ENCODE measurements at regions not wholly inside any gene's neighbourhood (a gene's known extent, or its start where the extent isn't known, plus 50 kb on each side); places are given as distances from the start of the nearest gene placed in this dataset.
"Not testable (repeated sequence)": the region's sequence is repeated elsewhere in the genome, so short reads cannot be mapped to it uniquely, and the experiment has no call there.

- Histone ChIP-seq H3K4me1 (ENCODE audit: low read length) (no peaks in the 10 kb centered on the region), H3K79me2 (ENCODE audit: low read length) (no peaks in the 10 kb centered on the region), H3K9ac (ENCODE audit: low read length) (no peak overlapping the region), H2AFZ (ENCODE audit: low read length) (no peak overlapping the region), H3K27ac (ENCODE audit: low read length) (no peak overlapping the region), H3K27me3 (ENCODE audit: low read length) (no peaks in the 10 kb centered on the region), H4K20me1 (ENCODE audit: insufficient read depth, low read depth, low read length) (no peaks in the 10 kb centered on the region), H3K4me3 (ENCODE audit: low read length) (no peak overlapping the region), H3K36me3 (ENCODE audit: insufficient read depth, low read length) (no peaks in the 10 kb centered on the region), H3K9me2 (replicated peaks; ENCODE audit: insufficient read depth, low read length) (no peaks in the 10 kb centered on the region), H3K4me2 (ENCODE audit: low read depth, low read length, poor library complexity, severe bottlenecking) (no peak overlapping the region), H3K9me3 (ENCODE audit: low read length) (no peaks in the 10 kb centered on the region)
- DNase-seq: no peak
Observed at GRCh38 chr13:78060966-78061365, 142.3 kb upstream of the EDNRB start.

DNA sequence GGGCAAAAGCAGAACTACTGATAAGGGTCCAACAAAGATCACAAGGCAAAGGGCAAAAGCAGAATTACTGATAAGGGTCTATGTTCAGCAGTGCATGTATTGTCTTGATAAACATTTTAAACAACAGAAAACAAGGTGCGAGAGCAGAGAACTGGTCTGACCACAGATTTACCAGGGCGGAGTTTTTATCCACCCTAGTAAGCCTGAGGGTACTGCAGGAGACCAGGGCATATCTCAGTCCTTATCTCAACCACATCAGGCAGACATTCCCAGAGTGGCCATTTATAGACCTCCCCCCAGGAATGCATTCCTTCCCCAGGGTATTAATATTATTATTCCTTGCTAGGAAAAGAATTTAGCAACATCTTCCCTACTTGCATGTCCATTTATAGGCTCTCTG is 138.2 kb upstream of the EDNRB start:
- H3K9ac ChIP-seq (ENCODE audit: low read length); H3K27ac ChIP-seq (ENCODE audit: low read length); H3K27me3 ChIP-seq (ENCODE audit: low read length); H3K4me3 ChIP-seq (ENCODE audit: low read length); H3K4me1 ChIP-seq (ENCODE audit: low read length); H3K79me2 ChIP-seq (ENCODE audit: low read length); H2AFZ ChIP-seq (ENCODE audit: low read length); H4K20me1 ChIP-seq (ENCODE audit: insufficient read depth, low read depth, low read length); H3K36me3 ChIP-seq (ENCODE audit: insufficient read depth, low read length); DNase-seq; H3K9me3 ChIP-seq (ENCODE audit: low read length); H3K4me2 ChIP-seq (ENCODE audit: low read depth, low read length, poor library complexity, severe bottlenecking); H3K9me2 ChIP-seq (replicated peaks; ENCODE audit: insufficient read depth, low read length): not testable (repeated sequence)

DNA sequence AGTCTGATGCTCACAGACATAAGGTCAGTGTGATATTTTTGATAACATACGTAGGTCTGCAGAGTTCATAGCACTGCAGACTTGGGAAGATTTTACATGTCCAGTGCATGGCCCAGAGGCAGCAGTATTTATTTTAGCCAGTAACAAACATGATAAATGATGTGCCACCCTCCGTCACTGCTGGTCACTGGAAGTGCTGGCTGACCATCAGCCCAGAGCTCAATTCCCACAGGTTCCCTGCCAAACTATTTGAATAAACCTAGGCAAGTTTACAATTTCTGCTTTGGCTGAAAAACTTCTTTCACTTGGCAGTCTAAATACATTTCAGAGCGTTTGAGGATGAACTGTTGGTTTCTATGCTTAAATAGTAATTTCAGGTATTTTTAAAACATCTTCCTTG is 135.5 kb upstream of the EDNRB start:
- Histone ChIP-seq H2AFZ (ENCODE audit: low read length) (no peak overlapping the region), H4K20me1 (ENCODE audit: insufficient read depth, low read depth, low read length) (no peaks in the 10 kb centered on the region), H3K4me3 (ENCODE audit: low read length) (no peak overlapping the region), H3K27ac (ENCODE audit: low read length) (no peak overlapping the region), H3K79me2 (ENCODE audit: low read length) (no peaks in the 10 kb centered on the region), H3K4me2 (ENCODE audit: low read depth, low read length, poor library complexity, severe bottlenecking) (no peak overlapping the region), H3K4me1 (ENCODE audit: low read length) (no peaks in the 10 kb centered on the region), H3K9ac (ENCODE audit: low read length) (no peak overlapping the region), H3K36me3 (ENCODE audit: insufficient read depth, low read length) (no peaks in the 10 kb centered on the region), H3K9me3 (ENCODE audit: low read length) (no peaks in the 10 kb centered on the region), H3K27me3 (ENCODE audit: low read length) (no peaks in the 10 kb centered on the region), H3K9me2 (replicated peaks; ENCODE audit: insufficient read depth, low read length) (no peaks in the 10 kb centered on the region; the same call in 1 of the 2 replicates)
- no peak for DNase-seq

DNA sequence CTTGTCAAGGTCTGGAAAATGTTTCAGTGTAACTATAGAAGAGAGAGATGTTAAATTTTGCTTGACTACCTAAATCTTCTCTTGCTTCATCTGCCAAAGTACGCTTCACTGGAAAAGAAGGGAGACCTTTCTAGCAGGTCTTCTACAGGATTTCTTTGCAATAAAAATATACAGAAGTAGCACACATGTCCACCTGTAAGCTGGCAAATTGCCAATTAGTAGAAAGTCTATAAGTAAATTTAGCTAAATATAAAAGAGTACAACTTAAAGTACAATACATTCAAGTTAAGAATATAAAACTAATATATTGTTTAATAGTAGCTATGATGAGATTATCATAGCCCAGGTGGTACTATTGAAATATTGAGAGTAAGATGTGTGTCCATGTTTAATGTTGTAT is 128.5 kb upstream of the EDNRB start:
- H3K27ac ChIP-seq (ENCODE audit: low read length): no peak overlapping the region
- no peaks in the 10 kb centered on the region for H3K79me2 ChIP-seq (ENCODE audit: low read length)
- H3K9ac ChIP-seq (ENCODE audit: low read length): no peak overlapping the region
- H4K20me1 ChIP-seq (ENCODE audit: insufficient read depth, low read depth, low read length): no peaks in the 10 kb centered on the region
- no peaks in the 10 kb centered on the region for H3K36me3 ChIP-seq (ENCODE audit: insufficient read depth, low read length)
- no peaks in the 10 kb centered on the region for H3K9me3 ChIP-seq (ENCODE audit: low read length)
- H3K4me2 ChIP-seq (ENCODE audit: low read depth, low read length, poor library complexity, severe bottlenecking): no peak overlapping the region
- no peaks in the 10 kb centered on the region; the same call in 1 of the 2 replicates for H3K9me2 ChIP-seq (replicated peaks; ENCODE audit: insufficient read depth, low read length)
- H3K4me3 ChIP-seq (ENCODE audit: low read length): no peak overlapping the region
- no peak for DNase-seq
- H3K4me1 ChIP-seq (ENCODE audit: low read length): no peaks in the 10 kb centered on the region
- no peak overlapping the region for H2AFZ ChIP-seq (ENCODE audit: low read length)
- no peaks in the 10 kb centered on the region for H3K27me3 ChIP-seq (ENCODE audit: low read length)

DNA sequence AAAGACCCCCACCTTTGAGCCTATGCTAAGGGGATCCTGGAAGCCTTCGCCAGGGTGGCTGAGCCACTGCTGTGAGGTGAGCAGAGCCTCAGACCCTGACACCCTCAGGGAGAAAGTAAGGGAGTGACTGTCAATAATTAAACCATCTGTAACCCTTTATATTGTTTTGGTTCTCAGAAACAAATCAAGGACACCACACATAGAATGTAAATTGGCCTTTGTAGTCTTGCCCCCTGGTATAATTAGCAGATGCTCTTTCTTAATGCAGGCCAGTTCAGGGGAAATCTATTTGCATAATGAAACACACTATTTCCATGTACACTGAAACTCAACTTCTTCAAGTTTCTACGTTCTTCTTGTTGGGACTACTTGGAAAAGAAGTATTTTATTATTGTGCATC is 127.7 kb upstream of the EDNRB start:
- H3K27ac ChIP-seq (ENCODE audit: low read length): no peak overlapping the region
- H4K20me1 ChIP-seq (ENCODE audit: insufficient read depth, low read depth, low read length): no peaks in the 10 kb centered on the region

DNA sequence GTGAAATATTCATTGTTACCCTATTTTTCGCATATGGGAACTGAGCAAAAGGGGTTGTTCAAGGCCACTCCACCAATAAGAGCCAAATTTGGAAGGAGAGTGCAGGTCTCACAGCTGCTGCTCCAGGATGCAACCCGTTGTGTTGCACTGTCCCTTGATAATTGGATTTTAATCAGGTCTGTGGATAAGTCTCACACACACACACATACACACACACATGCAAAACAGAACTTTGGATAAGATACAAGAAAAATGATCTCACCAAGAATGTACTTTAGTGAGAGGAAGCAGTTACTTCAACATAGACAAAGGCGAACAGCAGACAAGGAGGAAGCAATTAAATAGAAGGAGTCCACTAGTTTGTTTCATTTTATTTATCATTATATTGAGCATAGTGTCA is 127.3 kb upstream of the EDNRB start:
- Histone ChIP-seq H3K27me3 (ENCODE audit: low read length) (no peaks in the 10 kb centered on the region), H3K79me2 (ENCODE audit: low read length) (no peaks in the 10 kb centered on the region)
- no peak for DNase-seq

More for the DNA sequence above, 127.7 kb upstream of the EDNRB start:
- Histone ChIP-seq H3K4me1 (ENCODE audit: low read length) (no peaks in the 10 kb centered on the region), H3K9me3 (ENCODE audit: low read length) (no peaks in the 10 kb centered on the region), H3K4me2 (ENCODE audit: low read depth, low read length, poor library complexity, severe bottlenecking) (no peak overlapping the region), H3K9ac (ENCODE audit: low read length) (no peak overlapping the region), H3K9me2 (replicated peaks; ENCODE audit: insufficient read depth, low read length) (no peaks in the 10 kb centered on the region), H3K36me3 (ENCODE audit: insufficient read depth, low read length) (no peaks in the 10 kb centered on the region), H3K79me2 (ENCODE audit: low read length) (no peaks in the 10 kb centered on the region), H3K4me3 (ENCODE audit: low read length) (no peak overlapping the region), H3K27me3 (ENCODE audit: low read length) (no peaks in the 10 kb centered on the region), H2AFZ (ENCODE audit: low read length) (no peak overlapping the region)
- DNase-seq: no peak

DNA sequence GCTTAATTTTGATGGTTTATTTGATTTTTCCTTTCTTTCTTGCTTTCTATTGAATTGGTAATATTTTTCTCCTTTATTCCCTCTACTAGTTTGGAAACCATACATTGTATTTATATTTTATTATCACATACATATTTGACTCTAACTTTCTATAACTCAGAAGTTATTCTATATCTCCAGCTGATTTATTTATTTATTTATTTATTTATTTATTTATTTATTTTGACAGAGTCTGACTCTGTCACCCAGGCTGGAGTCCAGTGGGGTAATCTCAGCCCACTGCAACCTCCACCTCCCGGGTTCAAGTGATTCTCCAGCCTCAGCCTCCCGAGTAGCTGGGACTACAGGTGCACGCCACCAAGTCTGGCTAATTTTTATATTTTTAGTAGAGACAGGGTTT is 122.7 kb upstream of the EDNRB start:
- H3K9ac ChIP-seq (ENCODE audit: low read length); H3K79me2 ChIP-seq (ENCODE audit: low read length); H3K9me3 ChIP-seq (ENCODE audit: low read length); DNase-seq; H3K4me1 ChIP-seq (ENCODE audit: low read length); H3K27ac ChIP-seq (ENCODE audit: low read length); H2AFZ ChIP-seq (ENCODE audit: low read length); H3K4me2 ChIP-seq (ENCODE audit: low read depth, low read length, poor library complexity, severe bottlenecking); H3K27me3 ChIP-seq (ENCODE audit: low read length); H3K4me3 ChIP-seq (ENCODE audit: low read length); H3K9me2 ChIP-seq (replicated peaks; ENCODE audit: insufficient read depth, low read length); H4K20me1 ChIP-seq (ENCODE audit: insufficient read depth, low read depth, low read length); H3K36me3 ChIP-seq (ENCODE audit: insufficient read depth, low read length): not testable (repeated sequence)

More for the DNA sequence above, 127.3 kb upstream of the EDNRB start:
- Histone ChIP-seq H3K4me3 (ENCODE audit: low read length) (no peak overlapping the region), H2AFZ (ENCODE audit: low read length) (no peak overlapping the region), H3K9me3 (ENCODE audit: low read length) (no peaks in the 10 kb centered on the region), H3K9ac (ENCODE audit: low read length) (no peak overlapping the region), H4K20me1 (ENCODE audit: insufficient read depth, low read depth, low read length) (no peaks in the 10 kb centered on the region), H3K4me2 (ENCODE audit: low read depth, low read length, poor library complexity, severe bottlenecking) (no peak overlapping the region), H3K9me2 (replicated peaks; ENCODE audit: insufficient read depth, low read length) (no peaks in the 10 kb centered on the region), H3K36me3 (ENCODE audit: insufficient read depth, low read length) (no peaks in the 10 kb centered on the region), H3K4me1 (ENCODE audit: low read length) (no peaks in the 10 kb centered on the region), H3K27ac (ENCODE audit: low read length) (no peak overlapping the region)

- Histone ChIP-seq H3K9me2 (replicated peaks; ENCODE audit: insufficient read depth, low read length) (no peaks in the 10 kb centered on the region), H3K4me2 (ENCODE audit: low read depth, low read length, poor library complexity, severe bottlenecking) (no peak overlapping the region), H4K20me1 (ENCODE audit: insufficient read depth, low read depth, low read length) (no peaks in the 10 kb centered on the region), H2AFZ (ENCODE audit: low read length) (no peak overlapping the region), H3K9me3 (ENCODE audit: low read length) (no peaks in the 10 kb centered on the region), H3K27me3 (ENCODE audit: low read length) (no peaks in the 10 kb centered on the region), H3K4me1 (ENCODE audit: low read length) (no peaks in the 10 kb centered on the region), H3K4me3 (ENCODE audit: low read length) (no peak overlapping the region), H3K27ac (ENCODE audit: low read length) (no peak overlapping the region), H3K79me2 (ENCODE audit: low read length) (no peaks in the 10 kb centered on the region), H3K36me3 (ENCODE audit: insufficient read depth, low read length) (no peaks in the 10 kb centered on the region), H3K9ac (ENCODE audit: low read length) (no peak overlapping the region)
- no peak for DNase-seq
Observed at GRCh38 chr13:78040205-78040830, 121.7 kb upstream of the EDNRB start.

GRCh38 chr13:78036841-78037240 is 118.2 kb upstream of the EDNRB start:
- Histone ChIP-seq H3K4me1 (ENCODE audit: low read length) (no peaks in the 10 kb centered on the region), H3K9me3 (ENCODE audit: low read length) (no peaks in the 10 kb centered on the region), H3K4me3 (ENCODE audit: low read length) (no peak overlapping the region), H3K79me2 (ENCODE audit: low read length) (no peaks in the 10 kb centered on the region), H3K27ac (ENCODE audit: low read length) (no peak overlapping the region), H3K9me2 (replicated peaks; ENCODE audit: insufficient read depth, low read length) (no peaks in the 10 kb centered on the region), H3K27me3 (ENCODE audit: low read length) (no peaks in the 10 kb centered on the region), H3K9ac (ENCODE audit: low read length) (no peak overlapping the region), H3K4me2 (ENCODE audit: low read depth, low read length, poor library complexity, severe bottlenecking) (no peak overlapping the region), H3K36me3 (ENCODE audit: insufficient read depth, low read length) (no peaks in the 10 kb centered on the region), H4K20me1 (ENCODE audit: insufficient read depth, low read depth, low read length) (no peaks in the 10 kb centered on the region), H2AFZ (ENCODE audit: low read length) (no peak overlapping the region)
- DNase-seq: no peak

Measured in Karpas-422 (cell line).